GDM1 (cell line): ENCODE measurements at regions not wholly inside any gene's neighbourhood (a gene's known extent, or its start where the extent isn't known, plus 50 kb on each side); places are given as distances from the start of the nearest gene placed in this dataset.
"Not testable (repeated sequence)": the region's sequence is repeated elsewhere in the genome, so short reads cannot be mapped to it uniquely, and the experiment has no call there.

Experiments
- DNase-seq: peaks from one replicate; lab custom pipeline; 2025; lab: John Stamatoyannopoulos, UW

DNA sequence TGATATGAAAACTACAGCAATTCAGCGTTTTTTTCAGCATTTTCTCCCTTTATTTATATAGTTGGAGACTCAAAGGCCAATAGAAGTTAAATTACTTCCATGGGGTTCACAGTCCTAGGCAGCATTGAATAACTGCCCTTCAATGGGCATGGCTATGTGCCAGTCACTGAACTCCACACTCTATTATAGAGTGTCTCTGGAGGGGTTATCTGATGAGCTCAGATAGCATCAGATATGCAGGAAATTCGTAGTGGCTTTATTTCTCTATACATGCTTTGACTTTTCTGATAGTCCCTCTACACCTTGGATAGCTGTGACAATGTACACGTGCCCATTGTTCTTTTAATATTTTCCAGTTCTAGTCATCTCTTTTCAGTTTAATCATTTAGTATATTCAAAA lies 396.9 kb upstream of the CBLB start:
- no peak for DNase-seq

DNA sequence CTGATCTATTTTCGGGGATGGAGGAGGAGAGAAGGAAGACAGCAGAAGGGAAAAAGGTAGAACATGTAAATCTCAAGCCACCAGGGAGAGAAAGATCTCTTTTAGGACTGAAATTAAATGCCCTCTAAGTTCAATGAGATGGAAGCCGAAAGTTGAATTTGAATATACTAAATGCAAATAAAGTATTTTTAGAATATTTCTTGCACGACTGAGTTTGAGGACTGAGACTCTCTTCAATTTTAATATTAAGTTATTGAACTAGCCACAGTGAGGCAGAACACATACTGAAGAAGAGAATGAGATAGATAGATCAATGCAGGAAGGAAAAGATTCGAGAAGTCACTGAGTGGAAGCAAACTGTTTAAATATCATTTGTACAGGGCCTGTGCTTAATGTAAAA lies 399.9 kb upstream of the CBLB start:
- DNase-seq = no peak

DNA sequence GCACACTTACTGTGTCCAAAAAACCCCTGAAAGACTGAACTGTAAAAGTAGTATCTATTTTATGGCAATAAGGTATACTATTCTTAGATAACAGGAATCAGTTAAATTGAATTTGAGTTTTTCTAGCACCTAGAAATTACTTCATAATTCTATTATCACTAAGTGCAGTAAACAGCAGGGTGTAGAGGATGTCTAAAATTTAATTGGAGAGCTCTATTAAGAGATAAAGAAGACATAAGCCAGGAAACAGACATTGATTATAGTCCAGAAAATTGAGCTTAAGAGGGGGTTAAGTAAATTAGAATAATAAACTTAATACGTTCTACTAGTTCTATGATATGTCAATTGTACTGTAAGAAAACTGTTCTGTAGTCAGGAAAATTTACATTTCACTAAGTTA lies 403.5 kb upstream of the CBLB start:
- no peak for DNase-seq

DNA sequence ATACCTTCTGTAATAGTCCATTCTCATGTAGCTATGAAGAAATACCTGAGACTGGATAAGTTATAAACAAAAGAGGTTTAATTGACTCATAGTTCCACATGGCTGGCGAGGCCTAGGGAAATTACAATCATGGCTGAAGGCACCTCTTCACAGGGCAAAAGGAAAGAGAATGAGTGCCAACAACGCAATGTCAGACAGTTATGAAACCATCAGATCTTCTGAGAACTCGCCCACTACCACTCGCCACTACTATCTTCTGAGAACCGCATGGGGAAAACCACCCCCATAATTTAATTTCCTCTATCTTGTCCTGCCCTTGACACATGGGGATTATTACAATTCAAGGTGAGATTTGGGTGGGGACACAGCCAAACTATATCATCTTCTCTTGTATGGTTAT lies 406.8 kb upstream of the CBLB start:
- no peak for DNase-seq

DNA sequence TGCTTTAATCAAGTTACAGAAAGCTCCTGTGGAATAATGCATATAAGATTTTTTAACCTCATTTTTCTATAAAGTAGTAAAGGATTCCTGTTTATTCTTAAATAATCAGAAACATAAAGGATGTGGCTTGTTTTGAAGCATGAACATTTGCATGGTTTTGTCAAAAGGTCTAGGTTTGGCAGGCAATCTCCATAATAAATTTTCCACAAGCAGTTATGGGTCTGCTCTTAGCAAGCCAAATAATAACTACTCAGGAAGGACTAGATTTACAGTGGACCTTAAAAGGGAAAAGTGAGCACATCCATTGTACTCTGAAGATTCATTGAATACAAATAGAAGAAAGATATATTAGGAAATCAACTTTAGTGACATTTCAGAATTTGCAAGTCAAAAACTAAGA lies 407.3 kb upstream of the CBLB start:
- no peak for DNase-seq

DNA sequence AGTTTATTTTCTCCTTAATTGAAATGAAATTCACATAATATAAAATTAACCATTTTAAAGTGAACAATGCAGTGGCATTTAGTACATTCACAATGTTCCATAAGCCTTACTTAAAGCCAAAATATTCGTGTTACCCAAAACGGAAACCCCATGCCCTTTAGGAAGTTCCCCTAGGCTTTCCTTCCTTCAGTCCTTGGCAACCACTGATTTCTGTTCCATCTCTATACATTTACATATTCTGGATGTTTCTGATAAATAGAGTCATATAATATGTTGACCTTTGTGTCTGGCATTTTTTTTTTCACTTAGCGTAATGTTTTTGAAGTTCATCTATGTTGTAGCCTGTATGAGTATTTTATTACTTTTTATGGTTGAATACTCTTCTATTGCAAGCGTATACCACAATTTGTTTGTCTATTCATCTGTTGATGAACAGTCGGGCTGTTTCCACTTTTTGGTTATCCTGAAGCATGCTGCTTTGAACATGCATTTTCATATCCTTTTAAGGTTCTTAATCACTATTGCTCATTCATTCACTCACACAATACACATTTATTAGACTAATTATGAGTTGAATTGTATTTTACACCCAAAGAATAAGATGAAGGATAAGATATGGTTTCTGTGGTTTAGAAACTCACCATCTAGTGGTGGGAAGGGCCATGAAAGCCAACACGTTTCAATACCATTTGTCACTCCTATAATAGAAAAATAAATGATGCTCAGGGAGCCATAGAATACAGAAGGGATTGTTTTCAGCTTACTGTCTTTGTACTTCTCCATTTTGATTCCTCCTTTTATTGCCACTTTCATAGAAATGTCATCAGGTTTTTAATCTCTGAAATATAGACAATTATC lies 408.2 kb upstream of the CBLB start:
- DNase-seq = no peak

DNA sequence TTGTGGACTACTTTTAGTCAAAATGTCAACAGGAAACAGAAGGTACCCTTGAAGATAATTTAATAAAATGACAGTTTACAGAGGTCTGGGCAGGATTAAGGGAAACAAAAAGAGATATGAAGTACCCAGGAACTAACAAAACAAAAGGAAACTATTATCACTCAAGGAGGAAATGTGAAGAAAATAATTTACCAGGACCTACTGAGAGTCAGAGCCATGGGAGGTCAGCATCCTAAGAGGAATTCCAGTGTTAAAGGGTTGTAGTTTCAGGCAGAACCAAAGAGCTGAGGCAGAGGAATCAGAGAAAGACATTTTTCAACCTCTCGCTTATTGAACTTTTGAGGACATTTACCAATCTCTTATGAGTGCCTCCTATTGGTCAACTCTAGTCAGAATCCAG lies 408.9 kb upstream of the CBLB start:
- no peak for DNase-seq

DNA sequence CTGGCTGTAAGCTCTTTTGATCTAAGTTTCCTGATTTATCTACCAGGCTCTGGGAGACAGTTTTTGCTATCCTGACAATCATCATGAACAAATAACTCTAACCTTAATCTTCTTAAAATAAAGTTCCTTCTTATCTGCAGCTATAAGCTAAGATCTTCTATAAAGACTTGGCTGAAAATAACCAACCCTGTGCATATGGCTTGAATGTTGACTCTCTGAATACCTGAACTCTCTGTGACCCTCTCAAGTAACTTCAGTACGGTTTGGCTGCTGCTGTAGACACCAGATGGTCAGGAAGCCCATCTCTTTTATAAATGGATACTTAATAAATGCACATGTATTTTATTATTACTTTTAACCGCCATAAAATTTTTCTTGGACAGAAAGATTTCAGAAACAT lies 412.4 kb upstream of the CBLB start:
- DNase-seq = no peak

DNA sequence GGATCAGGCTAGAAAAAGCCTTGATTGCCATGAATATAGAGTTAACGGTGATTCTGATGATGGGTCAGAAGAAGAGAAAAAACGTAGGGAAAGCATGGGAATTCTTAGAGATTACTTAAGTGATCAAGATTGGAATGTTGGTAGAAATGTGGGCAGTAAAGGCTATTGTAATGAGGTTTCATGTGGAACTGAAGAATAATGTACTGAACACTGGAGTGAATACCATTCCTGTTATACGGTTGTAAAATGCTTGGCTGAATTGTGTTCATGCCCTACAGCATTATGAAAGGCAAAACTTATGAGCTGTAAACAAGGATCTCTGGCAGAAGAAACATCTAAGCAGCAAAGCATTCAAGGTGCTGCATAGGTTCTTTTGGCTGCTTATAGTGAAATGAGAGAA lies 414.1 kb upstream of the CBLB start:
- DNase-seq = no peak

DNA sequence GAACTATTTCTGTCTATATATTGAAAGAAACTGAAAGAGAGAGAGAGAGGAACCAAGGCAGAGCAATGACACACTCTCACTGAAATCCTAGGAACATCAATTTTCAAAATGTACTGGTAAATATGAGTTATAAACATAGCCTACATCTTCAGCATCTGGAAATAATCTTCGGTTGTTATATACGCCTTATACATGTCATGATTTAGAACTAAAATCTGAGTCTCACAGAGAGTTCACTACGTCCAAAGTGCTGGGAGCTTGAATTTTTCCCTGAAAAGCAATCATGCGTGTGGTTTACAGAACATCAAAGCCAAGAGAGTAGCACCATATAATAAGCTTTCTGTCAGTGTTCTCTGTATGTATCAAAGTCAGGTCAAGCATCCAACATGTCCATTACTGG lies 420.0 kb upstream of the CBLB start:
- no peak for DNase-seq

DNA sequence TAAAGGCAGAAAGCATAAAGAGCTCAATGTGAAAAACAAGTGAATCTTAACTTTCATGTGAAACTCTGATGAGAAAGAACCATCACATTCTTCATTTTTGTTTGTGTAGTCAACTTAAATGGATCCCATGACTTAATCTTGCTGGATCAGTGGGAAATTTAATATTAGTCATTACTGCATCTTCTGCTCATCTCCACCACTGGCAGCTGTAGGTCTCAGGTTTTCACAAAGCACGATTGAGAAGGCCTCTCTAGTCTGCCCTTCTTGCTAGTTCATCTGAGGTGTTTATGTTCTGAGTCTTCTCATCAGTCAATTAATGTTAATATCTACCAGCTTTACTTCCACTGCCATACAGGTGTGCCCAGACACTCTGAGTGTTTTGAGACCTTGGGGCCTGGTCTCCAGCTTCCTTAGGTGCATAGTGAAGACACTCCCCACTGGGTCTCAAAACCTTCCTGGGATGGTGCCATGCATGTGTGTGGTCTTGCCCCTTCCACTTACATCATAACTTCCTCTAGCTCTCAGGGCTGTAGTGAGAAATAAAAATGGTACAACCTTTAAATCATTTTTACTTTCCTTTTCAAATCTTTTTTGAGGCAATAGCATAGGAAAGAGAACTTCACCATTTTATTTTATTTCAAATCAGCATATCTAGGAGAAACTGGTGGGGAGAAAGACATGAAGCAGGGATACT lies 421.6 kb upstream of the CBLB start:
- DNase-seq = no peak

DNA sequence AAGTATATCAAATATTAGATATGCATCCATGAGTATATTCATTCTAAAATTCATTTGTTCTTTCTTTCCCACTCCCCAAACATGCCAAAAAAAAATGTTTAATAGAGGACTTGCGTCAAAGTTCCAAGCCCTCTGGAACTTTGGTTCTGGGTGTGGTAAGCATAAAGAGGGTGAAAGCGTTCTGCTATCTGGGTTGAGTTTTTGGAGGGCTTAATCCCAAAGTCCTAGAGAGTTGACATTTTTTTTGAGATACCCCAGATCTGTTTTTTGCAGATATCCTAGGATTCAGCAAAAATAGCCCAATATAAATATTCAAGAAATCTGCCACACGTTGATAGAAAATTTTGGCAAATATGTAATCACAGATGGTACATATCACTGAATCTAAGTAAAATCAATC lies 424.3 kb upstream of the CBLB start:
- no peak for DNase-seq

DNA sequence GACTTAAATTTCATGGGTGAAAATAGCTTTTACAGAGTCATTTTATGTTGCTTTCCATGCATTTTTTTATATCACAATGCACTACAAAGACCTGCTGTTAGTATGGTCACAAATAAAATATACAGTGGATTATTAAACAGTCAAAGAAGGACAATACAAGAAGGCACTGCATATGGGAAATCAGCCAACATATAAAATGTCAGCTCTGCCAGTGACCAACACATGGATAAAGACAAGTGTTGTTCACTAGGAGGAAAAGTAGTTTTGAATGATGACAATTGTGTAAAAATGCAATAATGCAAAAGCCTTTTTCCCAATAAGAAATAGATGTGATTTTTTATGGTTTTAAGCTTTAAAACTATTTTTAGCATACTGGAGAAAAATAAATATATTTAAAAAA lies 425.3 kb upstream of the CBLB start:
- no peak for DNase-seq

DNA sequence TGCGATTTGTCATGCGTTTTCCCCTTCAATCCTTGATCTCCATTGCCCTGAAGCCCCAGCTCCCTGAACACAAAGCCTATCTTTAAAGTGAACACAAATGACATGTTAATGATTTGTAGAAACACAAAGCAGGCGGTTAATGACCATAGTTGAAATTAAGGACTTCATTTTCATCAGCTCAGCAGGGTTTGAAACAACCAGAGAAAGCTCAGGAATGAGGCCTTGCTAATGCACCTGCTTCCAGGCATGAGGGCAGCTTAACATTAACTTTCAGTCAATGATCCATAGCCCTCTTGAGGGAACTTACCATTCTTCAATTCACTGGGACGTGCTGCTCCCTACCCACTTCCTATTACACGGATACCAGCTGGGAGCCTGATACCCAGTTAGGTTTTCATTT lies 427.2 kb upstream of the CBLB start:
- no peak for DNase-seq

DNA sequence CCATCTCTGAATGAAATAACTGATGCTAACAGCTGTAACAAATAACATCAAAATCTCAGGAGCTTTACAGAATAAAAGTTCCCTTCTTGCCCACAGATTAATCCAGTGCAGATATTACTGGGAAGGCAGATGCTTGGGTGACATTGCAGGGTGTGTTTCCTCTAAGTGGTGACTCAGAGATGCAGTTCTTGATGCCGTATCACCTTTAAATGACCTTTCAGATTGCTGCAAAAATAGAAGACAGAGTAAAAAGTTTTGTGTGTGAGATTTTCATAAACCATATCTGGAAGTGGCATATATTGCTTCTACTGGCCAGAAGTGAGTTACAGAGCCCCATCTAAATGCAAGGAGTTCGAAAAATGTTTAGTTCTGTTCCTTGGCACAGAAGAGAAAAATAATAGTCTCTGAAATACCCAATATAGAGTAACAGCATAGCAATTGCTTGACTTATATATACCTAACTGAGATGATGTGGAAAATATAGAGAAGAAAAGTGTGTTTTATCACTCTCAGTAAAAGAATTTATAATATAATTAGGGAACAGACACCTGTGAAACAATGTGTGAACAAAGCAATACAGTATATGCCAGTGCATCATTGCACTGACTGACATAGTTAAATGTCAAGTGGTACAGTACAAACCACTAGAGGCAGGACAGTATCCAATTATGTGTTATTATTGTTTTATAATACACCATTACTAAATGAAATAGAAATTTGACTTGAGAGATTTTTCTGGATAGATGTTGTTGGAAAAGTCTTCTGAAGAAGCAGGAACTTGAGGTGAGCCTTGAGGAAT lies 430.7 kb upstream of the CBLB start:
- DNase-seq = no peak

DNA sequence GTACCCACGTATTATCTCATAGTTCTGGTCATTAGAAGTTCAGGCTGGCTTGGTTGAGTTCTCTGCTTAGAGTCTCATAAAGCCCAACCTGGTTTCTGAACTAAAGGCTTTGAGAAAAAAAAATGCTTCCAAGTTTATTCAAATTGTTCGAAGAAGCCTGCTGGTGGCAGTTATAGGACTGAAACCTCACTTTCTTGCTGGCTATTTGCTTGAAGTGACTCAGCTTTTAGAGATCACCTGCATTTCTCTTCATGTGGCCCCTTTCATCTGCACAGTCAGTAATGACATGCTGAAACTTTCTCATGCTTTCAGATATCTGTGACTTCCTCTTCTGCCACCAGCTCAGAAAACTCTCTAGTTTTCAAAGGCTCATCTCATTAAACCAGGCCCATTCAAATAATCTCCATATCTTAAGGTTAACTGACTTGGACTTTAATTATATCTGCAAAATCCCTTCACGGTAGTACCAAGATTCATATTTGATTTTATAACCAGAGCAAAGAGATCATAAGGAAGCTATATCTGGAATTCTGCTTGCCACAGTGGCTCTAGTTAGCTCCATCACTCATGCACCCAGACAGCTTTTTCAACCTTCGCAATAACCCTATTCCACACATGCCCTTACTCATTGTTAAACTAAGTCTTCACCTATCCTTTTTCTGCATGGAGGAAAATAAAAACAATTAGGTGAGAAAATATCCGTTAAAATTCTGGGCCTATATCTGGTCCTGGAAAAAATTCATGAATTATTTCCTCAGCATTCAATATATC lies 433.8 kb upstream of the CBLB start:
- no peak for DNase-seq

DNA sequence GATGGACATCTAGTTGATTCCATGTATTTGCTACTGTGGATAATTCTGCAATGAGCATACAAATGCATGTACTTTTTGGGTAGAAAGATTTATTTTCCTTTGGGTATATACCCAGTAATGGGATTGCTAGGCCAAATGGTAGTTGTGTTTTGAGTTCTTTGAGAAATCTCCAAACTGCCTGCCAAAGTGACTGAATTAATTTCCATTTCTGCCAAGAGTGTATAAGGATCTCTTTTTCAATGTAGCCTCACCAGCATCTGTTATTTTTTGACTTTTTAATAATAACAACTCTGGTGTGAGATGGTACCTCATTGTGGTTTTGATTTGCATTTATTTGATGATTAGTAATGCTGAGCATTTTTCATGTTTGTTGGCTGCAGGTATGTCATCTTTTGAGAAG lies 435.0 kb upstream of the CBLB start:
- no peak for DNase-seq

DNA sequence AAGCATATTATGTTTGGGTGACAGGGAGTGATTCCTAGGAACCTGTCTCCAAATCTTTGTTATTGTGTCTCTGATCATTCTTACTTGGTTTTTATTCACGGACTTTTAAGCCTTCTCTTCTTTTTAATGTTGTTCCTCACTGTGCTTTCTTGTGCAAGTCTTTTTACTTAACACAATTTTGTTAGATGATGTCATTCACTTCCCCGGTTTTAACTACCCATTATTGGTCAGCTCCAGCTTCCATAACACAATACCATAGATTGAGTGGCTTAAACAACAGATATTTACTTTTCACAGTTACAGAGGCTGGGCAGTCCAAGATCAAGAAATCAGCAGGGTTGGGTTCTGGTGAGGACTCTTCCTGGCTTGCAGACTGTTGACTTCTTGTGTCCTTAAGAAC lies 436.3 kb upstream of the CBLB start:
- no peak for DNase-seq

DNA sequence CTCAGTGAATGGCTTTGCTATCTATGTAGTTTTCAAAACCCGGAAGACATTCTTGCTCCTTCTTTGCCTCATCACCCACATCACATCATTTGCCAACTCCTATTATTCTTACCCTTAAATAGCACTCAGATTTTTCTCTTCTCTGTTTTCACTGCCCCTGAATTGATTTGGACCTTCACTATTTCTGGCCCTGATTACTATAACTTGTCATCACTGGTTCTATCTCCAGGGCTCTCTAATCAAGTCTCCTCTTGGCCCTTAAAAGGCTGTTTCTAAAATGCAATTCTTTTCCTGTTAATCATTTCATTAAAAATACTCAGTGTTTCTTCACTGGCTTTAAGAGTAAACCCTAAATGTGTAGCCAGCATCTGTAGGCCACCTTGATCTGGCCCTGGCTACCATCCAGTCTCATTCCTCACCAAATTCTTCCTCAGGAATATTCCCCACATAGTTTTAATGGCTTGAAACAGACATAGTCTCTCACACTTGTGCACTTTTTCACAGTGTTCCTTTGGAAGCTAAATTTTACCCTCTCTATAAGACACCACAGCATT lies 437.1 kb upstream of the CBLB start:
- DNase-seq = no peak

DNA sequence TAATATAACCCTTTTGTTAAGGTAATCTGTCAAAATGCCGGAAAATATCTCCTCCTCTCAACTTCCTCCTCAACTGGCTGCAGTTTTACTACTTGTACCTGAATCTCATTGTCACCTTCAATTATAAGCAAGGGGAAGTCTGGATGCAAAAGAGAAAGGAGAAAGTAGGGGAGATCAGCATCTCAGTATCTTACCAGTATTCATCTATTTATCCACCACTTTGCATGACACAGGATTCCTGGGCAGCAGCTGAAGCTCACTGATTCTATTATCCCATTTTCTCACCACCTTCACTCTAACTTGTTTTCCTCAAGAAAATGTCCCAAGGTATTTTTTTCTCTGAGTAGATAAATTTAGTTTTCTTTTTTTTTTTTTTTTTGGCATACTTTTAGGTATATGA lies 440.5 kb upstream of the CBLB start:
- DNase-seq = no peak

DNA sequence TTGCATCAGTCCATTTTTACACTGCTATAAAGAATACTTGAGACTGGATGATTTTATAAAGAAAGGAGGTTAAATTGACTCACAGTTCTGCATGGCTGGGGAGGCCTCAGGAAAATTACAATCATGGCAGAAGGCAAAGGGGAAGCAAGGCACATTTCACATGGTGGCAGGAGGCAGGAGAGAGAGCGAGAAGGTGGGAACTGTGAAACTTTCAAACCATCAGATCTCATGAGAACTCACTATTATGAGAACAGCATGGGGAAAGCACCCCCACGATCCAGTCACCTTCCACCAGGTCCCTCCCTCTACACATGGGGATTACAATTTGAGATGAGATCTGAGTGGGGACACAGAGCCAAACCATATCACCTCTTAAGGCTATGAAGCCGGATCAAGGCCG lies 441.0 kb upstream of the CBLB start:
- not testable (repeated sequence) for DNase-seq
